Small intestine (tissue), 7 donors: ENCODE measurements at regions not wholly inside any gene's neighbourhood (a gene's known extent, or its start where the extent isn't known, plus 50 kb on each side); places are given as distances from the start of the nearest gene placed in this dataset.

Source experiments
- DNase-seq, 2 donors: peaks; one replicate each; pipeline versions ENCODE4 v3.0.0 to v3.0.0-alpha.2; 2013
- FAIRE-seq: peaks from 2 replicates; lab custom pipeline; 2012; peaks lifted over from hg19 to GRCh38; lab: Jason Lieb, UNC
- H3K27ac ChIP-seq, 3 donors: one replicate each; pipeline ENCODE4 v1.5.1; 2013; ENCODE audit warnings: low read length in 2 of 3, mild to moderate bottlenecking in 2 of 3, control low read depth in 1 of 3, inconsistent platforms in 1 of 3, low read depth in 1 of 3, moderate library complexity in 1 of 3
- H3K27me3 ChIP-seq, 3 donors: one replicate each; pipeline ENCODE4 v1.6.1; 2013; ENCODE audit warnings: low read length in 3 of 3, inconsistent platforms in 1 of 3; ENCODE audit not compliant: control insufficient read depth in 3 of 3, insufficient read depth in 3 of 3
- H3K36me3 ChIP-seq, 3 donors: one replicate each; pipeline ENCODE4 v1.6.1; 2013; ENCODE audit warnings: low read length in 3 of 3, inconsistent platforms in 1 of 3, low read depth in 1 of 3, mild to moderate bottlenecking in 1 of 3, moderate library complexity in 1 of 3; ENCODE audit not compliant: control insufficient read depth in 3 of 3, insufficient read depth in 2 of 3
- H3K4me1 ChIP-seq, 3 donors: one replicate each; pipeline ENCODE4 v1.6.1; 2013; ENCODE audit warnings: low read length in 2 of 3, inconsistent platforms in 1 of 3, low read depth in 1 of 3, mild to moderate bottlenecking in 1 of 3, moderate library complexity in 1 of 3; ENCODE audit not compliant: control insufficient read depth in 3 of 3, insufficient read depth in 2 of 3
- H3K4me3 ChIP-seq, 3 donors: one replicate each; pipeline ENCODE4 v1.5.1; 2013; ENCODE audit warnings: low read length in 3 of 3, control low read depth in 1 of 3, inconsistent platforms in 1 of 3, low read depth in 1 of 3, mild to moderate bottlenecking in 1 of 3, moderate library complexity in 1 of 3
- H3K9me3 ChIP-seq, 2 donors: one replicate each; pipeline ENCODE4 v1.6.1; 2013; ENCODE audit warnings: low read depth in 1 of 2, low read length in 1 of 2; ENCODE audit not compliant: control insufficient read depth in 2 of 2, insufficient read depth in 1 of 2
- WGBS, 3 donors: extraction: QIAGEN DNeasy Blood & Tissue Kit; methylation state at CpG; one replicate each; pipeline ENCODE4 v1.1.7; 2013; 5-methylcytosine and 5-hydroxymethylcytosine counted together
- donor health status: healthy with polysubstance abuse.
- donor health status: control.
- donor health status: control.
- donor health status: Bipolar disorder and iron deficiency.
- donor health status: healthy.

GRCh38 chr1:229048896-229049295 lies 222.0 kb upstream of the RAB4A start:
- Histone ChIP-seq H3K4me3 (no peak overlapping the region), H3K27me3 (no peaks in the 10 kb centered on the region), H3K4me1 (no peaks in the 10 kb centered on the region), H3K36me3 (no peaks in the 10 kb centered on the region), H3K27ac (no peak overlapping the region), H3K9me3 (no peaks in the 10 kb centered on the region)
- no peak for DNase-seq
- no peak for FAIRE-seq
- WGBS, 3 donors: 94 to 97% (median 96%) methylated on average over 4 of the region's 4 CpGs

GRCh38 chr1:229056046-229056445 lies 214.9 kb upstream of the RAB4A start:
- no peak for DNase-seq
- FAIRE-seq: no peak
- peaks cover 1 to 14% (median 4%) of the 10 kb centered on the region in 3 donors for H3K4me1 ChIP-seq
- H3K9me3 ChIP-seq: no peaks in the 10 kb centered on the region
- H3K4me3 ChIP-seq: no peak overlapping the region
- no peaks in the 10 kb centered on the region for H3K27me3 ChIP-seq
- H3K36me3 ChIP-seq: no peaks in the 10 kb centered on the region
- 83 to 94% (median 93%) methylated on average over 1 of the region's 1 CpG for WGBS, 3 donors
- no peak overlapping the region for H3K27ac ChIP-seq

GRCh38 chr1:229058111-229058561 lies 212.8 kb upstream of the RAB4A start:
- WGBS, 3 donors: 58 to 74% (median 65%) methylated on average over 11 of the region's 11 CpGs
- no peaks in the 10 kb centered on the region for H3K9me3 ChIP-seq
- DNase-seq (peak in 1 of 2 donors; percentile 58), FAIRE-seq (no peak)
- no peaks in the 10 kb centered on the region for H3K36me3 ChIP-seq
- H3K4me1 ChIP-seq: peaks cover 1 to 14% (median 4%) of the 10 kb centered on the region in 3 donors
- peak overlapping the region in 1 of 3 donors; percentile 17 for H3K27ac ChIP-seq
- H3K4me3 ChIP-seq: no peak overlapping the region
- no peaks in the 10 kb centered on the region for H3K27me3 ChIP-seq

- WGBS, 3 donors: 72 to 78% (median 77%) methylated on average over 10 of the region's 10 CpGs
- Histone ChIP-seq H3K4me3 (no peak overlapping the region), H3K27ac (peak overlapping the region in 1 of 3 donors; percentile 7), H3K36me3 (no peaks in the 10 kb centered on the region), H3K27me3 (no peaks in the 10 kb centered on the region), H3K4me1 (peaks cover 3 to 14% (median 4%) of the 10 kb centered on the region in 3 donors), H3K9me3 (no peaks in the 10 kb centered on the region)
- FAIRE-seq: no peak
- no peak for DNase-seq
Observed at GRCh38 chr1:229058729-229059128, 212.2 kb upstream of the RAB4A start.

GRCh38 chr1:229059671-229060539 lies 211.0 kb upstream of the RAB4A start:
- 27 to 29% (median 27%) methylated on average over 9 of the region's 9 CpGs for WGBS, 3 donors
- Histone ChIP-seq H3K4me1 (peaks cover 3 to 14% (median 4%) of the 10 kb centered on the region in 3 donors), H3K27ac (peak overlapping the region in 2 of 3 donors; percentile 21), H3K4me3 (no peak overlapping the region), H3K36me3 (no peaks in the 10 kb centered on the region), H3K27me3 (no peaks in the 10 kb centered on the region), H3K9me3 (no peaks in the 10 kb centered on the region)
- DNase-seq: peak; percentile 41 to 47
- FAIRE-seq: no peak

GRCh38 chr1:229062135-229062534 lies 208.8 kb upstream of the RAB4A start:
- Histone ChIP-seq H3K4me3 (no peak overlapping the region), H3K9me3 (no peaks in the 10 kb centered on the region), H3K27me3 (no peaks in the 10 kb centered on the region), H3K4me1 (peaks cover 3 to 14% (median 4%) of the 10 kb centered on the region in 3 donors), H3K27ac (no peak overlapping the region), H3K36me3 (no peaks in the 10 kb centered on the region)
- 41 to 77% (median 58%) methylated on average over 5 of the region's 5 CpGs for WGBS, 3 donors
- DNase-seq: no peak
- no peak for FAIRE-seq

GRCh38 chr1:229063154-229063773 lies 207.6 kb upstream of the RAB4A start:
- no peak for FAIRE-seq

GRCh38 chr1:229064320-229065168 lies 206.4 kb upstream of the RAB4A start:
- Histone ChIP-seq H3K4me3 (no peak overlapping the region), H3K36me3 (no peaks in the 10 kb centered on the region), H3K9me3 (no peaks in the 10 kb centered on the region), H3K27ac (no peak overlapping the region), H3K4me1 (peaks cover 2 to 6% (median 5%) of the 10 kb centered on the region in 3 donors), H3K27me3 (peaks cover 0 to 3% (median 0%) of the 10 kb centered on the region in 3 donors)
- WGBS, 3 donors: 20 to 68% (median 48%) methylated on average over 12 of the region's 12 CpGs
- peak; percentile 52 to 91 for DNase-seq
- FAIRE-seq: no peak

More at GRCh38 chr1:229063154-229063773, 207.6 kb upstream of the RAB4A start:
- no peaks in the 10 kb centered on the region for H3K9me3 ChIP-seq
- H3K4me3 ChIP-seq: no peak overlapping the region
- DNase-seq: no peak
- H3K36me3 ChIP-seq: no peaks in the 10 kb centered on the region
- peaks cover 0 to 3% (median 0%) of the 10 kb centered on the region in 3 donors for H3K27me3 ChIP-seq
- 50 to 96% (median 83%) methylated on average over 5 of the region's 5 CpGs for WGBS, 3 donors
- H3K4me1 ChIP-seq: peaks cover 3 to 14% (median 4%) of the 10 kb centered on the region in 3 donors
- H3K27ac ChIP-seq: no peak overlapping the region
